GM06990 (cell line): ENCODE measurements at regions not wholly inside any gene's neighbourhood (a gene's known extent, or its start where the extent isn't known, plus 50 kb on each side); places are given as distances from the start of the nearest gene placed in this dataset.

ENCODE experiments used
- DNase-seq: peaks from one replicate; pipeline ENCODE4 v3.0.0-alpha.2; 2011; ENCODE audit not compliant: insufficient read length; ENCODE audit errors: extremely low read depth
- H3K27me3 ChIP-seq: replicated peaks from 2 replicates; pipeline ENCODE4 v1.6.0; 2011; ENCODE audit warnings: low read length; ENCODE audit not compliant: control insufficient read depth, insufficient read depth
- H3K36me3 ChIP-seq: 2 replicates; pipeline ENCODE4 v1.5.1; 2011; ENCODE audit warnings: low read length; ENCODE audit not compliant: control insufficient read depth, insufficient read depth
- H3K4me3 ChIP-seq: replicated peaks from 2 replicates; pipeline ENCODE4 v1.5.1; 2011; ENCODE audit warnings: low read depth, mild to moderate bottlenecking, control low read depth, low read length
- TF ChIP-seq, protein P1 (sequence below): IDR thresholded peaks from 2 replicates; pipeline ENCODE4 v1.5.1; 2011; ENCODE audit warnings: low read length, control low read depth, mild to moderate bottlenecking, inconsistent platforms; ENCODE audit not compliant: insufficient read depth, poor library complexity, severe bottlenecking

DNA sequence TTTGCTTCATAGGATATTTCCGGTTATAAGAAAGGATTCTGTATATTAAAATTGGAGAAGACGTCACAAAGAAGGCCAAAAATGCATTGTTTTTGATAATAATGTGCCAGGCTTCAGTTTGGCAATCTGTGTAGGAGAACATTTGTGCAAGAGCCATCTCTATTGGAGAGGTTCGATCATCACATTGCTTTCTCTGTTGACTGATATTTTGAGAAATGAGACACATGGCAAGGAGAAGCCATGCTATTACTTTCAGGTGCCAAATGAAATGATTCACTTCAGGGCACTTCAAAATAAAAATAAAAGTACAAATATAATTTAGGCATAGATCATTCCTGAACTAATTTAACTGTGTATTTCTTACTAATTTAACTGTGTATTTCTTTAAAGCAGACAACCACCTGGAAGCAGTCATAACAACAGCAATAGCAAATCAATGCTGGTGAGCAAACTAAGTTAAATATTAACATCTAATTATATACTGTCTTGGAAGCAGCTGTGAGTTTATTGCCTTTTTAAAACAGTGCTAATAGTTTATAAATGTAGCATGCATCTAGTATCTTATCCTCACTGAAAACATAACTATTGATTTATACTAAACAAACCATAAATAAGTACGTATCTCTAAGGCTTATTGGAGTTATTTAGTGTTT lies 50.2 kb upstream of the CHST9 start:
- Histone ChIP-seq H3K36me3 (no peaks in the 10 kb centered on the region), H3K27me3 (no peaks in the 10 kb centered on the region), H3K4me3 (no peak overlapping the region)
- TF ChIP-seq, protein P1, sequence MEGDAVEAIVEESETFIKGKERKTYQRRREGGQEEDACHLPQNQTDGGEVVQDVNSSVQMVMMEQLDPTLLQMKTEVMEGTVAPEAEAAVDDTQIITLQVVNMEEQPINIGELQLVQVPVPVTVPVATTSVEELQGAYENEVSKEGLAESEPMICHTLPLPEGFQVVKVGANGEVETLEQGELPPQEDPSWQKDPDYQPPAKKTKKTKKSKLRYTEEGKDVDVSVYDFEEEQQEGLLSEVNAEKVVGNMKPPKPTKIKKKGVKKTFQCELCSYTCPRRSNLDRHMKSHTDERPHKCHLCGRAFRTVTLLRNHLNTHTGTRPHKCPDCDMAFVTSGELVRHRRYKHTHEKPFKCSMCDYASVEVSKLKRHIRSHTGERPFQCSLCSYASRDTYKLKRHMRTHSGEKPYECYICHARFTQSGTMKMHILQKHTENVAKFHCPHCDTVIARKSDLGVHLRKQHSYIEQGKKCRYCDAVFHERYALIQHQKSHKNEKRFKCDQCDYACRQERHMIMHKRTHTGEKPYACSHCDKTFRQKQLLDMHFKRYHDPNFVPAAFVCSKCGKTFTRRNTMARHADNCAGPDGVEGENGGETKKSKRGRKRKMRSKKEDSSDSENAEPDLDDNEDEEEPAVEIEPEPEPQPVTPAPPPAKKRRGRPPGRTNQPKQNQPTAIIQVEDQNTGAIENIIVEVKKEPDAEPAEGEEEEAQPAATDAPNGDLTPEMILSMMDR = no peak
- no peak for DNase-seq
